ENCODE measurements at regions not wholly inside any gene's neighbourhood (a gene's known extent, or its start where the extent isn't known, plus 50 kb on each side); places are given as distances from the start of the nearest gene placed in this dataset.

GRCh38 chr21:22154579-22155274 lies 1156.5 kb downstream of the NCAM2 start:
- POLR2A ChIA-PET, result no interaction called here
- no peaks in the 10 kb centered on the region for H3K9me3 ChIP-seq
- H3K79me2 ChIP-seq (ENCODE audit: insufficient read depth), result no peaks in the 10 kb centered on the region
- H3K4me2 ChIP-seq, result no peak overlapping the region
- H3F3A ChIP-seq (replicated peaks; ENCODE audit: insufficient read depth), result no peaks in the 10 kb centered on the region
- no peak overlapping the region for H3K9ac ChIP-seq
- H3K36me3 ChIP-seq (replicated peaks in 1 of 2; ENCODE audit: control insufficient read depth in 1 of 2, insufficient read depth in 2 of 2, low read length in 1 of 2), result no peaks in the 10 kb centered on the region
- no peak for DNase-seq
- TF ChIP-seq GATA2 (CRISPR knock-in tag; IDR thresholded peaks at IDR 0.05), result no peak
- CTCF ChIA-PET, result interaction anchor here (1.0 kb wide), 1 partner anchor 11 kb away, joined by 3 read pairs; no protein-coding TSS in a partner anchor
- H3K27me3 ChIP-seq (ENCODE audit: insufficient read depth), result no peaks in the 10 kb centered on the region
- no peak overlapping the region for H3K27ac ChIP-seq (ENCODE audit: low read depth in 2 of 2, low read length in 1 of 2)
- H3K9me2 ChIP-seq, result no peaks in the 10 kb centered on the region; the same call in 1 of the 2 replicates
- no peak overlapping the region for H2AFZ ChIP-seq (ENCODE audit: low read depth)
- no peaks in the 10 kb centered on the region for H4K20me1 ChIP-seq (ENCODE audit: insufficient read depth)
- H3K4me1 ChIP-seq (ENCODE audit: control insufficient read depth in 1 of 2, insufficient read depth in 2 of 2, low read depth in 1 of 2, low read length in 1 of 2), result no peaks in the 10 kb centered on the region
- H3K4me3 ChIP-seq (ENCODE audit: low read depth in 2 of 2, low read length in 1 of 2), result no peak overlapping the region

- Histone ChIP-seq H3K27me3 (ENCODE audit: insufficient read depth) (no peaks in the 10 kb centered on the region), H3K79me2 (ENCODE audit: insufficient read depth) (no peaks in the 10 kb centered on the region), H4K20me1 (ENCODE audit: insufficient read depth) (no peaks in the 10 kb centered on the region), H3K4me2 (no peak overlapping the region), H3K4me3 (ENCODE audit: low read depth in 2 of 2, low read length in 1 of 2) (no peak overlapping the region), H2AFZ (ENCODE audit: low read depth) (no peak overlapping the region), H3K4me1 (ENCODE audit: control insufficient read depth in 1 of 2, insufficient read depth in 2 of 2, low read depth in 1 of 2, low read length in 1 of 2) (no peaks in the 10 kb centered on the region), H3K9me2 (no peaks in the 10 kb centered on the region), H3F3A (replicated peaks; ENCODE audit: insufficient read depth) (no peaks in the 10 kb centered on the region), H3K9me3 (no peaks in the 10 kb centered on the region; the same call in 1 of the 2 replicates), H3K36me3 (replicated peaks in 1 of 2; ENCODE audit: control insufficient read depth in 1 of 2, insufficient read depth in 2 of 2, low read length in 1 of 2) (no peaks in the 10 kb centered on the region), H3K9ac (no peak overlapping the region), H3K27ac (ENCODE audit: low read depth in 2 of 2, low read length in 1 of 2) (no peak overlapping the region)
- no peak for DNase-seq
- ChIA-PET CTCF (interaction anchor here (1.0 kb wide), 1 partner anchor 10 kb away, joined by 3 read pairs; no protein-coding TSS in a partner anchor), POLR2A (no interaction called here)
- TF ChIP-seq, protein P1, sequence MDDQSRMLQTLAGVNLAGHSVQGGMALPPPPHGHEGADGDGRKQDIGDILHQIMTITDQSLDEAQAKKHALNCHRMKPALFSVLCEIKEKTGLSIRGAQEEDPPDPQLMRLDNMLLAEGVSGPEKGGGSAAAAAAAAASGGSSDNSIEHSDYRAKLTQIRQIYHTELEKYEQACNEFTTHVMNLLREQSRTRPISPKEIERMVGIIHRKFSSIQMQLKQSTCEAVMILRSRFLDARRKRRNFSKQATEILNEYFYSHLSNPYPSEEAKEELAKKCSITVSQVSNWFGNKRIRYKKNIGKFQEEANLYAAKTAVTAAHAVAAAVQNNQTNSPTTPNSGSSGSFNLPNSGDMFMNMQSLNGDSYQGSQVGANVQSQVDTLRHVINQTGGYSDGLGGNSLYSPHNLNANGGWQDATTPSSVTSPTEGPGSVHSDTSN (IDR thresholded peaks at IDR 0.05), result no peak
- no peak for TF ChIP-seq YY1 (IDR thresholded peaks at IDR 0.05; ENCODE audit: low read depth)
- TF ChIP-seq, protein P2, sequence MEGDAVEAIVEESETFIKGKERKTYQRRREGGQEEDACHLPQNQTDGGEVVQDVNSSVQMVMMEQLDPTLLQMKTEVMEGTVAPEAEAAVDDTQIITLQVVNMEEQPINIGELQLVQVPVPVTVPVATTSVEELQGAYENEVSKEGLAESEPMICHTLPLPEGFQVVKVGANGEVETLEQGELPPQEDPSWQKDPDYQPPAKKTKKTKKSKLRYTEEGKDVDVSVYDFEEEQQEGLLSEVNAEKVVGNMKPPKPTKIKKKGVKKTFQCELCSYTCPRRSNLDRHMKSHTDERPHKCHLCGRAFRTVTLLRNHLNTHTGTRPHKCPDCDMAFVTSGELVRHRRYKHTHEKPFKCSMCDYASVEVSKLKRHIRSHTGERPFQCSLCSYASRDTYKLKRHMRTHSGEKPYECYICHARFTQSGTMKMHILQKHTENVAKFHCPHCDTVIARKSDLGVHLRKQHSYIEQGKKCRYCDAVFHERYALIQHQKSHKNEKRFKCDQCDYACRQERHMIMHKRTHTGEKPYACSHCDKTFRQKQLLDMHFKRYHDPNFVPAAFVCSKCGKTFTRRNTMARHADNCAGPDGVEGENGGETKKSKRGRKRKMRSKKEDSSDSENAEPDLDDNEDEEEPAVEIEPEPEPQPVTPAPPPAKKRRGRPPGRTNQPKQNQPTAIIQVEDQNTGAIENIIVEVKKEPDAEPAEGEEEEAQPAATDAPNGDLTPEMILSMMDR (IDR thresholded peaks at IDR 0.05), result no peak
- no peak for TF ChIP-seq MEF2A (IDR thresholded peaks at IDR 0.05; ENCODE audit: borderline replicate concordance, low read depth)
- no peak for TF ChIP-seq FOXJ3 (CRISPR knock-in tag; IDR thresholded peaks at IDR 0.05)
- TF ChIP-seq MAX (IDR thresholded peaks at IDR 0.05; ENCODE audit: low read depth), result no peak
Observed at GRCh38 chr21:22164912-22165311, 1166.7 kb downstream of the NCAM2 start.

- DNase-seq, result no peak
- Histone ChIP-seq H3K36me3 (replicated peaks in 1 of 2; ENCODE audit: control insufficient read depth in 1 of 2, insufficient read depth in 2 of 2, low read length in 1 of 2) (no peaks in the 10 kb centered on the region), H2AFZ (ENCODE audit: low read depth) (no peak overlapping the region), H3K79me2 (ENCODE audit: insufficient read depth) (no peaks in the 10 kb centered on the region), H3K9me2 (no peaks in the 10 kb centered on the region), H3K27ac (ENCODE audit: low read depth in 2 of 2, low read length in 1 of 2) (no peak overlapping the region), H3K9me3 (no peaks in the 10 kb centered on the region; the same call in 1 of the 2 replicates), H3K4me2 (no peak overlapping the region), H3K4me1 (ENCODE audit: control insufficient read depth in 1 of 2, insufficient read depth in 2 of 2, low read depth in 1 of 2, low read length in 1 of 2) (no peaks in the 10 kb centered on the region), H4K20me1 (ENCODE audit: insufficient read depth) (no peaks in the 10 kb centered on the region), H3K4me3 (ENCODE audit: low read depth in 2 of 2, low read length in 1 of 2) (no peak overlapping the region), H3F3A (replicated peaks; ENCODE audit: insufficient read depth) (no peaks in the 10 kb centered on the region), H3K27me3 (ENCODE audit: insufficient read depth) (no peaks in the 10 kb centered on the region), H3K9ac (no peak overlapping the region)
- no peak for TF ChIP-seq SIN3A (IDR thresholded peaks at IDR 0.05; ENCODE audit: borderline replicate concordance, low read depth, low read length)
- no peak for TF ChIP-seq RFX5 (IDR thresholded peaks at IDR 0.05; ENCODE audit: low read length)
- TF ChIP-seq NFIC (IDR thresholded peaks at IDR 0.05; ENCODE audit: borderline replicate concordance), result no peak
- TF ChIP-seq NRF1 (IDR thresholded peaks at IDR 0.05; ENCODE audit: low read depth, low read length), result no peak
- TF ChIP-seq, protein P3, sequence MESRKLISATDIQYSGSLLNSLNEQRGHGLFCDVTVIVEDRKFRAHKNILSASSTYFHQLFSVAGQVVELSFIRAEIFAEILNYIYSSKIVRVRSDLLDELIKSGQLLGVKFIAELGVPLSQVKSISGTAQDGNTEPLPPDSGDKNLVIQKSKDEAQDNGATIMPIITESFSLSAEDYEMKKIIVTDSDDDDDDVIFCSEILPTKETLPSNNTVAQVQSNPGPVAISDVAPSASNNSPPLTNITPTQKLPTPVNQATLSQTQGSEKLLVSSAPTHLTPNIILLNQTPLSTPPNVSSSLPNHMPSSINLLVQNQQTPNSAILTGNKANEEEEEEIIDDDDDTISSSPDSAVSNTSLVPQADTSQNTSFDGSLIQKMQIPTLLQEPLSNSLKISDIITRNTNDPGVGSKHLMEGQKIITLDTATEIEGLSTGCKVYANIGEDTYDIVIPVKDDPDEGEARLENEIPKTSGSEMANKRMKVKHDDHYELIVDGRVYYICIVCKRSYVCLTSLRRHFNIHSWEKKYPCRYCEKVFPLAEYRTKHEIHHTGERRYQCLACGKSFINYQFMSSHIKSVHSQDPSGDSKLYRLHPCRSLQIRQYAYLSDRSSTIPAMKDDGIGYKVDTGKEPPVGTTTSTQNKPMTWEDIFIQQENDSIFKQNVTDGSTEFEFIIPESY (IDR thresholded peaks at IDR 0.05; ENCODE audit: borderline replicate concordance, low read depth), result no peak
- TF ChIP-seq POLR2AphosphoS5 (IDR thresholded peaks at IDR 0.05; ENCODE audit: low read depth, low read length), result no peak
- TF ChIP-seq TAF1 (IDR thresholded peaks at IDR 0.05; ENCODE audit: borderline replicate concordance, low read depth, low read length), result no peak
- TF ChIP-seq MXI1 (IDR thresholded peaks at IDR 0.05; ENCODE audit: low read depth, low read length), result no peak
- CTCF ChIA-PET, result interaction anchor here (0.7 kb wide), 1 partner anchor 28 kb away, joined by 3 read pairs; no protein-coding TSS in a partner anchor
- 40% methylated on average over 1 of the region's 1 CpG for WGBS (ENCODE audit: low lambda C conversion rate)
- POLR2A ChIA-PET, result no interaction called here
Observed at GRCh38 chr21:22174746-22175145, 1176.5 kb downstream of the NCAM2 start.

All from SK-N-SH (cell line).